H1 (cell line): ENCODE measurements at regions not wholly inside any gene's neighbourhood (a gene's known extent, or its start where the extent isn't known, plus 50 kb on each side); places are given as distances from the start of the nearest gene placed in this dataset.

Experiments
- CTCF ChIA-PET: fragments of 300-600 bp; sonication (Branson Sonifier 250); formaldehyde crosslinking; loops from one replicate; lab custom pipeline; 2021; ENCODE audit not compliant: partially characterized antibody; lab: Charles Lee
- POLR2A ChIA-PET: fragments of 300-600 bp; sonication (Branson Sonifier 250); formaldehyde crosslinking; loops from one replicate; lab custom pipeline; 2021; ENCODE audit warnings: inconsistent platforms; ENCODE audit not compliant: partially characterized antibody; lab: Charles Lee
- DNase-seq, 2 experiments: peaks; one replicate each; pipeline versions ENCODE4 v3.0.0 to v3.0.0-alpha.2; 2010 to 2022; ENCODE audit warnings: low spot score in 2 of 2, low read depth in 1 of 2, mixed read lengths in 1 of 2
- FAIRE-seq: peaks from 2 replicates; lab custom pipeline; 2011; peaks lifted over from hg19 to GRCh38; lab: Jason Lieb, UNC
- H2AFZ ChIP-seq: 2 replicates; pipeline ENCODE4 v1.8.1; 2012; ENCODE audit warnings: low read length, inconsistent platforms
- H2AK5ac ChIP-seq: 2 replicates; pipeline ENCODE4 v1.6.1; 2013; ENCODE audit warnings: low read depth, low read length
- H2BK120ac ChIP-seq: replicated peaks from 2 replicates; pipeline ENCODE3; 2013; ENCODE audit warnings: low read depth, low read length, inconsistent platforms
- H2BK12ac ChIP-seq: 2 replicates; pipeline ENCODE4 v1.6.1; 2013; ENCODE audit warnings: low read depth, low read length
- H2BK15ac ChIP-seq: 2 replicates; pipeline ENCODE4 v1.6.1; 2013; ENCODE audit warnings: low read length
- H2BK20ac ChIP-seq: 2 replicates; pipeline ENCODE4 v1.6.1; 2013; ENCODE audit warnings: low read length
- H2BK5ac ChIP-seq: 2 replicates; pipeline ENCODE4 v1.6.1; 2013; ENCODE audit warnings: low read depth, low read length
- H3K14ac ChIP-seq: 2 replicates; pipeline ENCODE4 v1.6.1; 2013; ENCODE audit warnings: inconsistent platforms; ENCODE audit not compliant: insufficient read length
- H3K18ac ChIP-seq: 2 replicates; pipeline ENCODE4 v1.6.1; 2013; ENCODE audit warnings: low read length; ENCODE audit errors: extremely low read depth
- H3K23ac ChIP-seq: 2 replicates; pipeline ENCODE4 v1.6.1; 2013; ENCODE audit warnings: inconsistent platforms; ENCODE audit not compliant: insufficient read length
- H3K23me2 ChIP-seq: 2 replicates; pipeline ENCODE4 v1.6.1; 2013; ENCODE audit warnings: low read depth, low read length
- H3K27ac ChIP-seq: 2 replicates; pipeline ENCODE4 v1.6.1; 2011; ENCODE audit warnings: low read depth, low read length, inconsistent platforms
- H3K27me3 ChIP-seq, 4 experiments: replicated peaks in 1 of 4; 1 replicate in 1 of 4; 2 replicates in 3 of 4; pipeline versions ENCODE4 v1.6.1 to v1.8.1; 2011 to 2013; ENCODE audit warnings: low read length in 3 of 4, mild to moderate bottlenecking in 3 of 4, inconsistent platforms in 2 of 4, mixed read lengths in 2 of 4, moderate library complexity in 1 of 4; ENCODE audit not compliant: control insufficient read depth in 3 of 4, insufficient read depth in 3 of 4; ENCODE audit errors: extremely low read depth in 1 of 4
- H3K36me3 ChIP-seq, 4 experiments: 2 replicates each; pipeline versions ENCODE4 v1.6.1 to v1.8.1; 2011 to 2013; ENCODE audit warnings: mild to moderate bottlenecking in 4 of 4, low read length in 3 of 4, moderate library complexity in 2 of 4, control low read depth in 1 of 4, inconsistent platforms in 1 of 4; ENCODE audit not compliant: insufficient read depth in 4 of 4, control insufficient read depth in 2 of 4
- H3K4ac ChIP-seq: replicated peaks from 2 replicates; pipeline ENCODE3; 2013; ENCODE audit warnings: low read length, low read depth, mixed read lengths, inconsistent platforms; ENCODE audit not compliant: insufficient read length
- H3K4me1 ChIP-seq, 4 experiments: replicated peaks in 1 of 4; 1 replicate in 1 of 4; 2 replicates in 3 of 4; pipeline versions ENCODE4 v1.6.1 to v1.8.1; 2011 to 2013; ENCODE audit warnings: low read length in 3 of 4, inconsistent platforms in 2 of 4, mixed read lengths in 1 of 4; ENCODE audit not compliant: insufficient read depth in 4 of 4, control insufficient read depth in 3 of 4
- H3K4me2 ChIP-seq, 2 experiments: 2 replicates each; pipeline versions ENCODE4 v1.6.1 to v1.8.1; 2011 to 2013; ENCODE audit warnings: low read depth in 2 of 2, low read length in 2 of 2, control low read depth in 1 of 2, inconsistent platforms in 1 of 2, mild to moderate bottlenecking in 1 of 2; ENCODE audit not compliant: insufficient read depth in 1 of 2
- H3K4me3 ChIP-seq, 4 experiments: fragments of 200-600, 300-600 bp in 1 of 4; sonication (generic), shearing (Covaris generic), sonication (Bioruptor Twin) in 1 of 4; 2 replicates each; pipeline versions ENCODE4 v1.5.1 to v1.8.1; 2011 to 2016; ENCODE audit warnings: low read length in 4 of 4, low read depth in 3 of 4, control low read depth in 2 of 4, inconsistent platforms in 2 of 4, mild to moderate bottlenecking in 2 of 4, mixed read lengths in 1 of 4, moderate library complexity in 1 of 4; ENCODE audit not compliant: insufficient read depth in 2 of 4; ENCODE audit errors: extremely low read depth in 1 of 4
- H3K56ac ChIP-seq: replicated peaks from 2 replicates; pipeline ENCODE3; 2013; ENCODE audit warnings: low read depth, mild to moderate bottlenecking, mixed read lengths, low read length, inconsistent platforms; ENCODE audit not compliant: insufficient read length
- H3K79me1 ChIP-seq: 2 replicates; pipeline ENCODE4 v1.6.1; 2013; ENCODE audit warnings: low read depth, low read length, control low read depth
- H3K79me2 ChIP-seq, 2 experiments: 2 replicates each; pipeline versions ENCODE4 v1.6.1 to v1.8.1; 2012 to 2013; ENCODE audit warnings: low read length in 2 of 2, mild to moderate bottlenecking in 2 of 2, inconsistent platforms in 1 of 2; ENCODE audit not compliant: insufficient read depth in 2 of 2, control insufficient read depth in 1 of 2
- H3K9ac ChIP-seq, 4 experiments: replicated peaks in 1 of 4; 1 replicate in 1 of 4; 2 replicates in 3 of 4; pipeline versions ENCODE4 v1.6.1 to v1.8.1; 2011 to 2013; ENCODE audit warnings: low read depth in 3 of 4, low read length in 3 of 4, control low read depth in 2 of 4, mild to moderate bottlenecking in 2 of 4, moderate library complexity in 2 of 4, inconsistent platforms in 1 of 4; ENCODE audit errors: extremely low read depth in 1 of 4
- H3K9me3 ChIP-seq, 2 experiments: 2 replicates each; pipeline versions ENCODE4 v1.6.1 to v1.8.1; 2012 to 2013; ENCODE audit warnings: mild to moderate bottlenecking in 2 of 2, moderate library complexity in 2 of 2, control low read depth in 1 of 2, inconsistent platforms in 1 of 2, low read depth in 1 of 2, low read length in 1 of 2, mixed read lengths in 1 of 2; ENCODE audit not compliant: insufficient read depth in 2 of 2
- H4K20me1 ChIP-seq, 2 experiments: replicated peaks in 1 of 2; 2 replicates each; pipeline versions ENCODE3 to v1.8.1; 2011 to 2013; ENCODE audit warnings: inconsistent platforms in 2 of 2, low read length in 2 of 2, mild to moderate bottlenecking in 1 of 2; ENCODE audit not compliant: insufficient read depth in 2 of 2, control insufficient read depth in 1 of 2
- H4K5ac ChIP-seq: 2 replicates; pipeline ENCODE4 v1.6.1; 2013; ENCODE audit warnings: low read length, low read depth, mixed read lengths, inconsistent platforms; ENCODE audit not compliant: insufficient read length
- H4K8ac ChIP-seq: 2 replicates; pipeline ENCODE4 v1.8.0; 2013; ENCODE audit warnings: mild to moderate bottlenecking, moderate library complexity, low read length, inconsistent platforms; ENCODE audit not compliant: insufficient read depth; ENCODE audit errors: extremely low read depth
- H4K91ac ChIP-seq: replicated peaks from 2 replicates; pipeline ENCODE3; 2013; ENCODE audit warnings: low read length, mixed read lengths, inconsistent platforms; ENCODE audit not compliant: insufficient read length
- BRCA1 ChIP-seq: IDR thresholded peaks from 2 replicates; pipeline ENCODE4 v1.6.1; 2012; ENCODE audit warnings: low read depth, low read length, improper control_type of control experiment
- CHD2 ChIP-seq: IDR thresholded peaks from 2 replicates; pipeline ENCODE4 v1.6.1; 2012; ENCODE audit warnings: low read length, improper control_type of control experiment
- EGR1 ChIP-seq: IDR thresholded peaks from 2 replicates; pipeline ENCODE4 v1.6.1; 2011; ENCODE audit warnings: low read depth, low read length, borderline replicate concordance
- EP300 ChIP-seq, 2 experiments: IDR thresholded peaks; 1 replicate in 1 of 2; 2 replicates in 1 of 2; pipeline ENCODE4 v1.6.1; 2011 to 2012; ENCODE audit warnings: low read depth in 2 of 2, low read length in 2 of 2, mild to moderate bottlenecking in 2 of 2, borderline replicate concordance in 1 of 2, inconsistent platforms in 1 of 2, moderate library complexity in 1 of 2
- KDM4A ChIP-seq: IDR thresholded peaks from one replicate; pipeline ENCODE4 v1.7.1; 2012; ENCODE audit warnings: low read depth, mild to moderate bottlenecking, moderate library complexity, low read length, inconsistent platforms; ENCODE audit not compliant: severe bottlenecking
- PHF8 ChIP-seq: fragments of 200-600 bp; sonication (generic); conservative IDR thresholded peaks from 2 replicates; pipeline ENCODE4 v1.7.1; 2012; ENCODE audit warnings: low read depth, mild to moderate bottlenecking, inconsistent platforms, low read length, moderate library complexity
- POU5F1 ChIP-seq: IDR thresholded peaks from 2 replicates; pipeline ENCODE4 v1.6.1; 2011; ENCODE audit warnings: low read depth, mild to moderate bottlenecking, low read length, moderate library complexity
- RBBP5 ChIP-seq: IDR thresholded peaks from 2 replicates; pipeline ENCODE4 v1.7.1; 2012; ENCODE audit warnings: low read depth, mild to moderate bottlenecking, inconsistent platforms, low read length, moderate library complexity, borderline replicate concordance
- SIRT6 ChIP-seq: IDR thresholded peaks from one replicate; pipeline ENCODE4 v1.7.1; 2012; ENCODE audit warnings: low read length, inconsistent platforms
- TAF1 ChIP-seq: IDR thresholded peaks from 2 replicates; pipeline ENCODE4 v1.6.1; 2011; ENCODE audit warnings: mild to moderate bottlenecking, low read depth, low read length
- TBP ChIP-seq: IDR thresholded peaks from 2 replicates; pipeline ENCODE4 v1.6.1; 2011; ENCODE audit warnings: low read depth, low read length, improper control_type of control experiment
- TCF12 ChIP-seq: IDR thresholded peaks from 2 replicates; pipeline ENCODE4 v1.6.1; 2011; ENCODE audit warnings: low read depth, mild to moderate bottlenecking, low read length
- ZNF274 ChIP-seq: IDR thresholded peaks from 2 replicates; pipeline ENCODE4 v1.7.0; 2012; ENCODE audit warnings: low read length, borderline replicate concordance; ENCODE audit errors: extremely low read depth
- WGBS, 2 experiments: shearing (Covaris generic) in 1 of 2; methylation state at CpG; one replicate each; pipeline versions ENCODE4 v1.1.6 to v1.1.7; 2013 to 2015; ENCODE audit warnings: low lambda C conversion rate in 2 of 2, mixed read lengths in 2 of 2, inconsistent platforms in 1 of 2, low coverage in 1 of 2, missing lambda C conversion rate in 1 of 2; ENCODE audit not compliant: insufficient replicate concordance in 2 of 2, insufficient coverage in 1 of 2, insufficient read length in 1 of 2; ENCODE audit errors: extremely low coverage in 1 of 2, missing lambda C conversion rate in 1 of 2; 5-methylcytosine and 5-hydroxymethylcytosine counted together

DNA sequence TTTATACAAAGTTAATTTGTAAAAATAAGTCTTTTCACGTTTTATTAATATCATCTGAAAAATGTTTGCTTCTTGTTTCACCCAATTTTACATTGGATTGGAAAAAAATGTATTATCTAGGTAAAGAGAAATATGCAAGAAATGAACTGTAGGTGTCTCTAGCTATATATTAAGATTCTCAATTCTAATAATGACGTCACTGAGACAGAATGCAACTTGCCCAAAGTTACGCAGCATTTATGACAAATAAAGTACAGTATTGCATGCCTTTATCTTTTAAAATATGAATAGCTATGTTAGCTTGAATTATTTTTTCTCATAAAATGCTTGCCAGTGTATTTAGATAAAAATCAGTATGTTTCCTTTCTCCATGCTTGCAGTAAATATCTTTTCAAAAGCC, 728.8 kb downstream of the RERGL start:
- POLR2A ChIA-PET = no interaction called here

More for the DNA sequence above, 728.8 kb downstream of the RERGL start:
- H4K5ac ChIP-seq = no peak overlapping the region
- H3K4me1 ChIP-seq = peaks cover 0 to 6% (median 2%) of the 10 kb centered on the region in 4 experiments; a peak in 3 of 7 replicates
- no peaks in the 10 kb centered on the region for H3K79me2 ChIP-seq
- H3K9me3 ChIP-seq = no peaks in the 10 kb centered on the region
- H2BK20ac ChIP-seq = no peak overlapping the region
- 89% methylated on average over 3 of the region's 3 CpGs; no CpG with 5 or more reads in 1 of the 2 experiments for WGBS, 2 experiments
- no peak overlapping the region for H4K91ac ChIP-seq
- H3K4me2 ChIP-seq = no peak overlapping the region
- H2BK15ac ChIP-seq = no peak overlapping the region
- H3K36me3 ChIP-seq = no peaks in the 10 kb centered on the region
- H4K20me1 ChIP-seq = no peaks in the 10 kb centered on the region
- no peak overlapping the region for H2AK5ac ChIP-seq
- no peak for TF ChIP-seq KDM4A
- TF ChIP-seq ZNF274 = no peak
- no peak for TF ChIP-seq RBBP5
- TF ChIP-seq BRCA1 = no peak
- no peak for TF ChIP-seq CHD2
- TF ChIP-seq EGR1 = no peak
- no peak for TF ChIP-seq POU5F1
- TF ChIP-seq TAF1 = no peak
- no peak for TF ChIP-seq EP300 (IDR thresholded peaks at IDR 0.05; ENCODE audit: borderline replicate concordance in 1 of 2, low read depth in 2 of 2, low read length in 2 of 2)
- no peak for TF ChIP-seq TBP
- TF ChIP-seq SIRT6 = no peak
- TF ChIP-seq TCF12 = no peak
- no peak for TF ChIP-seq PHF8
- DNase-seq (no peak), FAIRE-seq (no peak)
- H3K9ac ChIP-seq = no peak overlapping the region
- no peak overlapping the region for H4K8ac ChIP-seq
- H2BK120ac ChIP-seq = no peak overlapping the region
- no peak overlapping the region for H3K23ac ChIP-seq
- no peak overlapping the region for H2AFZ ChIP-seq
- no peak overlapping the region for H3K14ac ChIP-seq
- H3K18ac ChIP-seq = no peak overlapping the region
- H3K27me3 ChIP-seq = 0 out of 7 replicates have a peak, but pooled peaks cover 0 to 2% (median 0%) of the 10 kb centered on the region in 4 experiments
- H3K56ac ChIP-seq = no peak overlapping the region
- H3K27ac ChIP-seq = no peak overlapping the region
- H2BK12ac ChIP-seq = no peak overlapping the region
- CTCF ChIA-PET = no interaction called here
- H3K23me2 ChIP-seq = no peaks in the 10 kb centered on the region
- no peak overlapping the region for H2BK5ac ChIP-seq
- no peaks in the 10 kb centered on the region for H3K79me1 ChIP-seq
- H3K4ac ChIP-seq = no peak overlapping the region
- H3K4me3 ChIP-seq = no peak overlapping the region
